Psoas muscle (tissue), 7 donors: ENCODE measurements at regions not wholly inside any gene's neighbourhood (a gene's known extent, or its start where the extent isn't known, plus 50 kb on each side); places are given as distances from the start of the nearest gene placed in this dataset.

Experiments
- ATAC-seq, 4 donors: fragments of 200-7000 bp; cut with Tn5 transposase; one replicate each; pipeline ENCODE4 v1.9.1; 2020; ENCODE audit warnings: moderate library complexity in 3 of 4, mild to moderate bottlenecking in 2 of 4
- DNase-seq, 2 donors: peaks; one replicate each; pipeline ENCODE4 v3.0.0-alpha.2; 2020
- H3K27ac ChIP-seq: fragments of 200-600 bp; one replicate; pipeline ENCODE4 v1.8.0; 2022
- H3K27me3 ChIP-seq, 3 donors: fragments of 200-600 bp in 1 of 3; one replicate each; pipeline versions ENCODE4 v1.6.1 to v1.8.0; 2013 to 2022; ENCODE audit warnings: low read length in 2 of 3, mild to moderate bottlenecking in 2 of 3, moderate library complexity in 1 of 3; ENCODE audit not compliant: insufficient read depth in 3 of 3
- H3K36me3 ChIP-seq, 2 donors: fragments of 200-600 bp in 1 of 2; one replicate each; pipeline versions ENCODE4 v1.6.1 to v1.8.0; 2013 to 2022; ENCODE audit warnings: low read depth in 1 of 2, mild to moderate bottlenecking in 1 of 2, moderate library complexity in 1 of 2; ENCODE audit not compliant: insufficient read depth in 1 of 2
- H3K4me1 ChIP-seq: fragments of 200-600 bp; one replicate; pipeline ENCODE4 v1.8.0; 2022
- H3K4me3 ChIP-seq: fragments of 200-600 bp; one replicate; pipeline ENCODE4 v1.8.0; 2022; ENCODE audit warnings: mild to moderate bottlenecking
- H3K9me3 ChIP-seq: fragments of 200-600 bp; one replicate; pipeline ENCODE4 v1.8.0; 2022
- CTCF ChIP-seq: fragments of 200-600 bp; IDR thresholded peaks from one replicate; pipeline ENCODE4 v1.8.0; 2022; ENCODE audit warnings: antibody characterized with exemption
- WGBS, 3 donors: extraction: QIAGEN DNeasy Blood & Tissue Kit; methylation state at CpG; one replicate each; pipeline versions ENCODE4 v1.1.6 to v1.1.7; 2013; 5-methylcytosine and 5-hydroxymethylcytosine counted together
- intact Hi-C, 2 donors: fragments of 100-400 bp; cut with DNase I; formaldehyde crosslinking; loops; one replicate each; pipeline versions ENCODE4 v1.11.0 to v1.14.2; 2022
- donor health status: healthy with polysubstance abuse.
- donor health status: DM: no; HTN: no; CAD: no; lungs with moderate emphysema.
- donor health status: Bipolar disorder and iron deficiency.
- donor health status: healthy.
- donor health status: DM: yes; HTN: yes; CAD: no.
- donor health status: DM: no; HTN: no; CAD: no.
- donor health status: DM: yes; HTN: yes; CAD: no.

- Histone ChIP-seq H3K4me3 (no peak overlapping the region), H3K4me1 (no peaks in the 10 kb centered on the region), H3K27me3 (no peaks in the 10 kb centered on the region), H3K36me3 (no peaks in the 10 kb centered on the region), H3K27ac (no peak overlapping the region), H3K9me3 (no peaks in the 10 kb centered on the region)
- 61 to 77% (median 64%) methylated on average over 14 of the region's 14 CpGs for WGBS, 3 donors
- intact Hi-C loops: no loop called here
- ATAC-seq (no peak), DNase-seq (no peak)
- TF ChIP-seq CTCF: no peak
Measured at GRCh38 chr15:96268442-96269204, 61.9 kb upstream of the NR2F2 start.

- intact Hi-C loops: no loop called here
- Histone ChIP-seq H3K27ac (no peak overlapping the region), H3K27me3 (no peaks in the 10 kb centered on the region), H3K36me3 (no peaks in the 10 kb centered on the region), H3K4me1 (no peaks in the 10 kb centered on the region), H3K9me3 (no peaks in the 10 kb centered on the region), H3K4me3 (no peak overlapping the region)
- DNase-seq (no peak), ATAC-seq (no peak)
- TF ChIP-seq CTCF: no peak
- 85 to 91% (median 88%) methylated on average over 6 of the region's 6 CpGs for WGBS, 3 donors
Measured at GRCh38 chr15:96270581-96271172, 59.8 kb upstream of the NR2F2 start.

- H3K27me3 ChIP-seq: no peaks in the 10 kb centered on the region
- WGBS, 3 donors: 94 to 100% (median 97%) methylated on average over 1 of the region's 1 CpG
- TF ChIP-seq CTCF: no peak
- intact Hi-C loops: no loop called here
- no peak for ATAC-seq
- no peak overlapping the region for H3K27ac ChIP-seq
- no peak overlapping the region for H3K4me3 ChIP-seq
- H3K36me3 ChIP-seq: no peaks in the 10 kb centered on the region
- no peaks in the 10 kb centered on the region for H3K4me1 ChIP-seq
- DNase-seq: no peak
- no peaks in the 10 kb centered on the region for H3K9me3 ChIP-seq
Measured at GRCh38 chr15:96272427-96272826, 58.1 kb upstream of the NR2F2 start.

- whole genome bisulfite sequencing, 3 donors: 90 to 95% (median 90%) methylated on average over 15 of the region's 15 CpGs
- Histone ChIP-seq H3K27me3 (no peaks in the 10 kb centered on the region), H3K36me3 (no peaks in the 10 kb centered on the region), H3K4me1 (no peaks in the 10 kb centered on the region), H3K27ac (no peak overlapping the region), H3K4me3 (no peak overlapping the region), H3K9me3 (no peaks in the 10 kb centered on the region)
- ATAC-seq (no peak), DNase-seq (no peak)
- no peak for TF ChIP-seq CTCF
- intact Hi-C loops: no loop called here
Measured at GRCh38 chr15:96273317-96274086, 57.0 kb upstream of the NR2F2 start.
